A673 (cell line): ENCODE measurements at regions not wholly inside any gene's neighbourhood (a gene's known extent, or its start where the extent isn't known, plus 50 kb on each side); places are given as distances from the start of the nearest gene placed in this dataset.

Experiments used
- BruUV-seq: library from RNA; stranded (reverse); fragments of 400-500 nt; replicated peaks from 2 replicates; lab custom pipeline; 2021; lab: Mats Ljungman, UMichigan
- CTCF ChIA-PET: fragments of 300-600 bp; sonication (Branson Sonifier 250); formaldehyde crosslinking; loops from one replicate; lab custom pipeline; 2022; ENCODE audit warnings: antibody characterized with exemption; lab: Charles Lee
- POLR2A ChIA-PET: fragments of 300-600 bp; sonication (Branson Sonifier 250); formaldehyde crosslinking; loops from one replicate; lab custom pipeline; 2022; ENCODE audit warnings: antibody characterized with exemption; ENCODE audit not compliant: low non-redundant PET; lab: Charles Lee
- DNase-seq: peaks from one replicate; pipeline ENCODE4 v3.0.0-alpha.2; 2015; ENCODE audit warnings: low spot score
- H3K27ac ChIP-seq: fragments of 200-600 bp; sonication (generic); 2 replicates; pipeline ENCODE4 v1.5.1; 2016; ENCODE audit warnings: mixed run types, low read depth, mild to moderate bottlenecking, mixed read lengths, antibody characterized with exemption, low read length; ENCODE audit not compliant: poor library complexity, severe bottlenecking
- H3K27me3 ChIP-seq: fragments of 200-600 bp; sonication (generic); replicated peaks from 2 replicates; pipeline ENCODE4 v1.6.1; 2017; ENCODE audit warnings: mixed run types, low read depth, mild to moderate bottlenecking, mixed read lengths, antibody characterized with exemption, low read length; ENCODE audit not compliant: insufficient read depth, poor library complexity
- H3K36me3 ChIP-seq: fragments of 200-600 bp; sonication (generic); 2 replicates; pipeline ENCODE4 v1.6.1; 2016; ENCODE audit warnings: mixed run types, mild to moderate bottlenecking, mixed read lengths, antibody characterized with exemption, low read length; ENCODE audit not compliant: insufficient read depth, poor library complexity, severe bottlenecking
- H3K4me1 ChIP-seq: fragments of 200-600 bp; sonication (generic); 2 replicates; pipeline ENCODE4 v1.6.1; 2017; ENCODE audit warnings: mixed run types, mild to moderate bottlenecking, mixed read lengths, antibody characterized with exemption, low read length; ENCODE audit not compliant: insufficient read depth, poor library complexity, severe bottlenecking
- H3K4me3 ChIP-seq: fragments of 200-600 bp; sonication (generic); 2 replicates; pipeline ENCODE4 v1.5.1; 2016; ENCODE audit warnings: low read depth, mixed run types, mild to moderate bottlenecking, mixed read lengths, low read length; ENCODE audit not compliant: poor library complexity, severe bottlenecking
- H3K9me3 ChIP-seq: fragments of 200-600 bp; sonication (generic); 2 replicates; pipeline ENCODE4 v1.6.1; 2016; ENCODE audit warnings: mixed run types, low read depth, mild to moderate bottlenecking, mixed read lengths, antibody characterized with exemption, low read length; ENCODE audit not compliant: poor library complexity, severe bottlenecking
- EZH2 ChIP-seq: fragments of 200-600 bp; sonication (generic); IDR thresholded peaks from 2 replicates; pipeline ENCODE4 v1.6.1; 2017; ENCODE audit warnings: borderline replicate concordance, low read depth, mild to moderate bottlenecking, mixed read lengths, antibody characterized with exemption, low read length; ENCODE audit not compliant: poor library complexity, severe bottlenecking
- intact Hi-C: fragments of 100-400 bp; cut with micrococcal nuclease; formaldehyde crosslinking; loops from one replicate; pipeline ENCODE4 v1.10.0; 2022; ENCODE audit not compliant: unreplicated experiment
- TF ChIP-seq, protein P1 (sequence below): fragments of 300-800, 200-600 bp; sonication (generic); conservative IDR thresholded peaks from 2 replicates; pipeline ENCODE4 v1.5.1; 2017; ENCODE audit warnings: low read depth, mild to moderate bottlenecking, antibody characterized with exemption, low read length, moderate library complexity, mixed read lengths

DNA sequence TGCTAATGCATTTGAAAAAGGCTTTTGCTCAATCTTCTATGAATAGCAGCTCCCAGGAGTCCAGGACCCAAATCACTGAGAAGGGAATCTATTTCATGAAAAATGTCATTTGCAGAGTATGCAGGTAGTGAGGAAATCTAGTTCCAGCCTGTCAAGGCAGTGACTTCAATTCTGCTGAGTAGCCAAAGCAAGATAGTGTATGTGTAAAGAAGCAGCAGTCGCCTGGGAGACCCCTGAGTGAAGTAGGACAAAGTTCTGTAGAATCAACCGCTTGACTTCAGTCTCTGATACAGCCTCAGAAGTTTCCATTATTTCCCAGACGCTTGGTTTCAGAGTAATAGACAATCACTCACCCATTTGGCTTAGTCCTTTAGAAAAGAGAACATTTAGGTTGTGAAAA is 435.6 kb upstream of the LRFN5 start:
- intact Hi-C loops = no loop called here
- H3K4me3 ChIP-seq = no peak overlapping the region
- TF ChIP-seq, protein P1, sequence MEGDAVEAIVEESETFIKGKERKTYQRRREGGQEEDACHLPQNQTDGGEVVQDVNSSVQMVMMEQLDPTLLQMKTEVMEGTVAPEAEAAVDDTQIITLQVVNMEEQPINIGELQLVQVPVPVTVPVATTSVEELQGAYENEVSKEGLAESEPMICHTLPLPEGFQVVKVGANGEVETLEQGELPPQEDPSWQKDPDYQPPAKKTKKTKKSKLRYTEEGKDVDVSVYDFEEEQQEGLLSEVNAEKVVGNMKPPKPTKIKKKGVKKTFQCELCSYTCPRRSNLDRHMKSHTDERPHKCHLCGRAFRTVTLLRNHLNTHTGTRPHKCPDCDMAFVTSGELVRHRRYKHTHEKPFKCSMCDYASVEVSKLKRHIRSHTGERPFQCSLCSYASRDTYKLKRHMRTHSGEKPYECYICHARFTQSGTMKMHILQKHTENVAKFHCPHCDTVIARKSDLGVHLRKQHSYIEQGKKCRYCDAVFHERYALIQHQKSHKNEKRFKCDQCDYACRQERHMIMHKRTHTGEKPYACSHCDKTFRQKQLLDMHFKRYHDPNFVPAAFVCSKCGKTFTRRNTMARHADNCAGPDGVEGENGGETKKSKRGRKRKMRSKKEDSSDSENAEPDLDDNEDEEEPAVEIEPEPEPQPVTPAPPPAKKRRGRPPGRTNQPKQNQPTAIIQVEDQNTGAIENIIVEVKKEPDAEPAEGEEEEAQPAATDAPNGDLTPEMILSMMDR = no peak
- no peak for TF ChIP-seq EZH2
- BruUV-seq = no TSS peak
- no peaks in the 10 kb centered on the region for H3K4me1 ChIP-seq
- H3K27me3 ChIP-seq = no peaks in the 10 kb centered on the region
- no peak overlapping the region for H3K27ac ChIP-seq
- POLR2A ChIA-PET = no interaction called here
- no peaks in the 10 kb centered on the region for H3K36me3 ChIP-seq
- H3K9me3 ChIP-seq = no peaks in the 10 kb centered on the region
- CTCF ChIA-PET = no interaction called here
- DNase-seq = no peak

GRCh38 chr14:41167040-41167439 is 439.6 kb upstream of the LRFN5 start:
- intact Hi-C loops = no loop called here
- ChIA-PET CTCF (no interaction called here), POLR2A (no interaction called here)
- Histone ChIP-seq H3K4me3 (no peak overlapping the region), H3K4me1 (no peaks in the 10 kb centered on the region), H3K27ac (no peak overlapping the region), H3K36me3 (no peaks in the 10 kb centered on the region), H3K27me3 (no peaks in the 10 kb centered on the region), H3K9me3 (no peaks in the 10 kb centered on the region)
- no peak for TF ChIP-seq EZH2
- TF ChIP-seq, protein P1 = no peak
- DNase-seq = no peak
- no TSS peak for BruUV-seq

GRCh38 chr14:41154143-41154807 is 452.4 kb upstream of the LRFN5 start:
- TF ChIP-seq, protein P1 = no peak
- TF ChIP-seq EZH2 = no peak
- no peak for DNase-seq
- ChIA-PET CTCF (interaction anchor here (0.6 kb wide), 1 partner anchor 10 kb away, joined by 3 read pairs; no protein-coding TSS in a partner anchor), POLR2A (no interaction called here)
- H3K27me3 ChIP-seq = no peaks in the 10 kb centered on the region
- no peaks in the 10 kb centered on the region for H3K9me3 ChIP-seq
- no peak overlapping the region for H3K4me3 ChIP-seq
- no TSS peak for BruUV-seq
- H3K27ac ChIP-seq = no peak overlapping the region
- intact Hi-C loops = no loop called here
- no peaks in the 10 kb centered on the region for H3K36me3 ChIP-seq
- H3K4me1 ChIP-seq = no peaks in the 10 kb centered on the region
